UCSD-AML1 (cell line): ENCODE measurements at regions not wholly inside any gene's neighbourhood (a gene's known extent, or its start where the extent isn't known, plus 50 kb on each side); places are given as distances from the start of the nearest gene placed in this dataset.
A peak's percentile ranks its signal among the peaks of the same experiment; 100 is the strongest.

Experiments
- DNase-seq: peaks from one replicate; lab custom pipeline; 2025; ENCODE audit not compliant: unreplicated experiment; lab: John Stamatoyannopoulos, UW

- no peak for DNase-seq
Measured at GRCh38 chr10:83921984-83922860, 217.1 kb upstream of the GHITM start.

DNA sequence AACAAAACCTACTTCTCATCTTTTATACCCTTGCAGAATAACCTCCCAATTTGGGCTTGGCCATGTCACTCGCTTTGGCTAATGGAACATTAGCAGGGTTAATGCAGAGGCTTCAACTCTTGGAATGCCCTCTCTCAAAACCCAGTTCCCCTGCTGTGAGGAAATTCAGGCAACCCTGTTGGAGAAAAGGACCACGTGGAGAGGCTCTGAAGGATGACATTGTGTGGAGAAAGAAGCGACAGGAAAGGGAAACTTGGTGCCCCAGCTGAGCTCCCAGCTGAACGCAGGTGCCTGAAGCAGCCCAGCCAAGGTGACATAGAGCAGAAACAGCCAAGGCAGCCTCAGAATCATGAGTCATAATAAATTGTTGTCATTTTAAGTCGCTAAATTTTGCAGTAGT is 214.2 kb upstream of the GHITM start:
- no peak for DNase-seq

DNA sequence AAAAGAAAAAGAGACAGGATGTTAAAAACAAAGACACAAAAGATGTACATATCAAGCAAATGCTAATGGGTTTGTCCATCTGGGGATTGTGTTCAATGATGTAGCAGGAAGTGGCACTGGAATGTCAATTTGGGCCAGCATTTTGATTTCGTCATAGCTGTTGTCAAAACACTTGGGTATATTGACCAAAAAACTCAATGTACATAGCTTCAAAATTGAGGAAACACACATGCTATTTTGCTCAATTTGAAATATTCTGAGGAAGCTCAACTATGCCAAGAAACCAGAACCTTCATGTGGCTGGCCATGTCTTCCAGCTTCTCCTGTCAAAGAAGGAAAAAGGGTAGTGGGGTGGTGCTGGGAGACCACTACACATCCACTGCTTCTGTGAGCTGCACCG is 212.7 kb upstream of the GHITM start:
- DNase-seq: no peak

- no peak for DNase-seq
Measured at GRCh38 chr10:83927166-83927565, 212.1 kb upstream of the GHITM start.

GRCh38 chr10:83929399-83929798 is 209.9 kb upstream of the GHITM start:
- DNase-seq: no peak

- no peak for DNase-seq
Measured at GRCh38 chr10:83931669-83932068, 207.6 kb upstream of the GHITM start.

- DNase-seq: no peak
Measured at GRCh38 chr10:83932245-83932644, 207.1 kb upstream of the GHITM start.

DNA sequence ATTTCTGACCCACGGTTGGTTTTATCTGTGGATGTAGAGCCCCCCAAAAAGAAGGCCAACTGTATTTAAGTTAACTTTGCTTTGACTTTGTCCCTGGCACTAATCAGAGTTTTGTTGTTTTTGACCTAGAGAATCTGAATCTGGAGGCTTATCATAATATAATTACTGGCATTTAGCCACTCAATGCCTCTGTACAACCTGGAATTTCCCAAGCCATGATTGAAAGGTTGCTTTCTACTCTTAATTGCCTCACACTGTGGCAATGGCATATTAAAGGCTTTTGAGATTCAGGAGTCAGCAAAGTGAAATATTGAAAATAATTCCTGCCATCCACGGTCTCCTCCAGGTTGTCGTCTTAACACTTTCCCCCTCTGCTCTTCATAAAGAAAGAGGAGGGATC is 205.2 kb upstream of the GHITM start:
- no peak for DNase-seq

GRCh38 chr10:83934641-83935338 is 204.5 kb upstream of the GHITM start:
- no peak for DNase-seq

DNA sequence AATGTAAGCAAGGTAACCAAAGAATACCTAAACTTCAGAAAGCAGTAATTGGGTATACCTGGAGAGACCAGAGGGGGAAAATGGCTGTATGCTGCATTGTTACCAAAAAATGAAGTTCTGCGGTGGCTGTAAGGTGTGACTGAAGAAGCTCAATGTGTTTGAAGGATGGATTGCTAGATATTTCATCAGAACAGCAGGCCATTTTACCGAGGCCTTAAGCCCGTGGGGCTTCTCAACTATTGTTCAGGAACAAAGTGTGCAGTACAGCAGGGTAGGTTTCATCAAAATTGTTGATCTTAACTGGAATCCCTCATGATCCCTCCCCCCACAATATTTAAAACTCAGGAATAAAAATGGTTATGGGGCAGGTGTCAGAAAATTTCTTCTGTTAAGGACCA is 204.0 kb upstream of the GHITM start:
- DNase-seq: no peak

GRCh38 chr10:83935911-83936310 is 203.4 kb upstream of the GHITM start:
- no peak for DNase-seq

DNA sequence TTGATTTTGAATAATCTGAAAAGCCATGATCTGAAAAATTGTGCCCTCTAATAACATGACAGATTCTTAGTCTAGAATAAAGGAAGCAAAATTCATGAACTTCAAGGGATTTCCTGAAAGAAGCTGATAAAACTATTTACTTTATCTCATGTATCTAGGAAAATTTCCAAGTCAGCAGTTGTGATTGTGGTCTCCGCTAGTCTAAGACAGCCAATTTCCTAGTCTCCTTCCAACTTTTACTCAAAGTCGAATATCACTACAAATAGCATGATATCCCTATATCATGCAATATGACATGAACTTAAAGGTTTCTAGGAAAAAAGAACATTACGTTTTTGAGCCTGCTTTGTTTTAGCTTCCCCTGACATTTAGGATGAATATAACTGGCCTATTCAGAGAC is 202.1 kb upstream of the GHITM start:
- DNase-seq: no peak

DNA sequence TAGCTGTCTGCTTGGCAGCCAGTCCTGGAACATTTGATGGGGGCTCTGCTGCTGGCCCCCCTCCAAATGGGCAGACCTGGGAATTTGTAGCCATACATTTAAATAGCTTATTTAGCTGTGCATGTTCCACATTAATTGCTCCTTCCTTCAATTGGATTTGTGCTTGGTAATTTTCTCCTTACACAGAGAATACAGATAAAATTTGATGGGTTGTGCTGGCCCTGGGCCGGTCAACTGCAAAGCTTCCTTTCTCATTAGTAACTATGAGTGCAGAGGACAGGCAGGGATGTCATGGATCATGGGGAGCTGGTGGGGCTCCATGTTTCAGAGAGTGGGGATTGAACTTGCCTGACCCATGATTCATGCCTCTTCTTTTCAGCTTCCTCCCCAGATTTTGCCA is 201.5 kb upstream of the GHITM start:
- DNase-seq: no peak

GRCh38 chr10:83941189-83941588 is 198.1 kb upstream of the GHITM start:
- DNase-seq: no peak

- DNase-seq: no peak
Measured at GRCh38 chr10:83942410-83942809, 196.9 kb upstream of the GHITM start.

- DNase-seq: no peak
Measured at GRCh38 chr10:83943049-83943448, 196.3 kb upstream of the GHITM start.

DNA sequence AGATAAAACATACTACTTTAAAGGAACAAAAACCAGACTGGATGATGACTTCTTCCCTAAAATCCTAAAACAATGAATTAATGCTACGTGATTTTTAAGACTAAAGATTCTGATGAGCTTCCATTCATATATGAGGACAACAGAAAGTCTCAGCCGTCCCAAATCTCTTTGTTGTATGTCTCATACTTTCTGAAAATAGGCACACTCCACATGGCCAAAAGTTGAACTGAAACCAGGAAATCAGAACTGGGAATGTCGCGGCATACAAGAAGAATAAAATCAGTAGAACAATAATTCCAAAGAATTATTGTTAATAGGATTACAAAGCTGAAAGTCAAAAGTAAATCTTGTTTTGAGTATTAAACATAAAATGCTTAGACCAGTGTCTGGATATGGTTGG is 195.4 kb upstream of the GHITM start:
- no peak for DNase-seq

- no peak for DNase-seq
Measured at GRCh38 chr10:83945982-83946718, 193.2 kb upstream of the GHITM start.

DNA sequence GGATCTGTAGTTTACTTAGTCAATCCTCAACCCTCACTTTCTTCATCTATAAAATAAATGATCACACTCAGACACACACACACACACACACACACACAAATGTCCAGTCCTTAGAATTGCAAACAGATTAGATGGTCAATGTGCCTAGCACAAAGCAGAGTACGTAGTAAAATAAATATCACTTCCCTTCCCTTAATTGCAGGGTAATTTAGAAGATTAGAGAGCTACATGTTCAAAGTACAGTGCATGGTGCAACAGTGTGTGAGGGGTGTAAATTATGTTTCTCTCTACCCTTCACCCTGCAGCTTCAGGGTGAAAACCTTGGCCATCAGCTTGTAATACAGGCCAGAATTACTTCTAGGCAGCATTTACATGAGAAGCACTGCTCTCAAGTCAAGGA is 187.0 kb upstream of the GHITM start:
- no peak for DNase-seq

- DNase-seq: no peak
Measured at GRCh38 chr10:83953589-83953988, 185.7 kb upstream of the GHITM start.

DNA sequence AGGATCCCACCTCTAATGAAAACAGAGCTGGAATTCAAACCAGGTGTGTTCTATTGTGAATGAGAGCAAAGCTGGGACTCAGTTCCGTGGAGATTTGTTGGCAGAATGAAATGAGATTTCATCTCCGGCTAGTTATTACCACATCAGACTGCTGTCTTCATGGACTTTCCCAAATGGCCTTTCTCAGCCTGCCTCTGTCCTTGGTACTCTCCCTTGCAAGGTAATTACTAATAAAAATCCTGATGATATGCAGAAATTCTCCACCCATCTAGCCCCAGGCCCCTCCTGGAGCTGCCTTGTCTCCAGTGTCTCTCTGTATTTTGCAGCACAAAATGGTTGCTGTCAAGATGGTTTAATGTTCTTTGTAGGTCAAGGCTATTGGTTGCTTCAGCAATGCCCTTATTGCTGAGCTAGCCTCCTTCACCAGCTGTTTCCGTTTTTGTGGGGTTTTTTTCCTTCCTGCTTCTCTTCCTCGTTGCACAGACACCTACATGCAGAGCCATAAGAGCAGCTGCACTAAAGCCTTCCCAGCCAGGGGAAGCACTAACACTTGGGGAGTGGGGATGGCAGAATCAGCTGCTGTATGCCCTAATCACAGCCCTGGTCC is 185.0 kb upstream of the GHITM start:
- peak; percentile 23 for DNase-seq
